ENCODE measurements at regions not wholly inside any gene's neighbourhood (a gene's known extent, or its start where the extent isn't known, plus 50 kb on each side); places are given as distances from the start of the nearest gene placed in this dataset.

- no peaks in the 10 kb centered on the region for H3K9me3 ChIP-seq (ENCODE audit: control insufficient read depth, insufficient read depth, low read depth, low read length)
- H3K79me2 ChIP-seq (ENCODE audit: control insufficient read depth, insufficient read depth, low read length): no peaks in the 10 kb centered on the region
- H3K36me3 ChIP-seq (ENCODE audit: control insufficient read depth, insufficient read depth, low read length): no peaks in the 10 kb centered on the region
- no peak overlapping the region for H2AFZ ChIP-seq (ENCODE audit: low read length)
- H3K4me2 ChIP-seq (ENCODE audit: extremely low read depth, insufficient read depth, low read length): no peak overlapping the region
- H3K27me3 ChIP-seq (ENCODE audit: control insufficient read depth, insufficient read depth, low read length): no peaks in the 10 kb centered on the region
- DNase-seq (ENCODE audit: low read depth in 2 of 2): no peak
- no peaks in the 10 kb centered on the region for H4K20me1 ChIP-seq (ENCODE audit: control insufficient read depth, extremely low read depth, insufficient read depth, low read length)
- H3K4me1 ChIP-seq (ENCODE audit: control insufficient read depth, extremely low read depth, insufficient read depth, low read length): no peaks in the 10 kb centered on the region
- H3K9ac ChIP-seq (ENCODE audit: insufficient read depth, low read length): no peak overlapping the region
- no peak overlapping the region for H3K4me3 ChIP-seq (replicated peaks in 1 of 4; ENCODE audit: control extremely low read depth in 1 of 4, insufficient read depth in 1 of 4, low read depth in 3 of 4, low read length in 4 of 4)
- no peak overlapping the region for H3K27ac ChIP-seq (ENCODE audit: insufficient read depth, low read length)
- no peak for TF ChIP-seq CTCF (conservative IDR thresholded peaks at IDR 0.05 in 1 of 2, IDR thresholded peaks at IDR 0.05 in 1 of 2; ENCODE audit: low read depth in 1 of 2, low read length in 2 of 2)
- TF ChIP-seq EZH2 (IDR thresholded peaks at IDR 0.05; ENCODE audit: low read length, missing control alignments): no peak
These were observed 76.9 kb downstream of the TEX29 start for GRCh38 chr13:111397202-111397880.

GRCh38 chr13:111398196-111398595 is 77.8 kb downstream of the TEX29 start:
- Histone ChIP-seq H3K27me3 (ENCODE audit: control insufficient read depth, insufficient read depth, low read length) (no peaks in the 10 kb centered on the region), H3K79me2 (ENCODE audit: control insufficient read depth, insufficient read depth, low read length) (no peaks in the 10 kb centered on the region), H2AFZ (ENCODE audit: low read length) (no peak overlapping the region), H4K20me1 (ENCODE audit: control insufficient read depth, extremely low read depth, insufficient read depth, low read length) (no peaks in the 10 kb centered on the region), H3K4me3 (replicated peaks in 1 of 4; ENCODE audit: control extremely low read depth in 1 of 4, insufficient read depth in 1 of 4, low read depth in 3 of 4, low read length in 4 of 4) (no peak overlapping the region), H3K9me3 (ENCODE audit: control insufficient read depth, insufficient read depth, low read depth, low read length) (no peaks in the 10 kb centered on the region), H3K4me2 (ENCODE audit: extremely low read depth, insufficient read depth, low read length) (no peak overlapping the region), H3K36me3 (ENCODE audit: control insufficient read depth, insufficient read depth, low read length) (no peaks in the 10 kb centered on the region), H3K9ac (ENCODE audit: insufficient read depth, low read length) (no peak overlapping the region), H3K4me1 (ENCODE audit: control insufficient read depth, extremely low read depth, insufficient read depth, low read length) (no peaks in the 10 kb centered on the region), H3K27ac (ENCODE audit: insufficient read depth, low read length) (no peak overlapping the region)
- no peak for TF ChIP-seq CTCF (conservative IDR thresholded peaks at IDR 0.05 in 1 of 2, IDR thresholded peaks at IDR 0.05 in 1 of 2; ENCODE audit: low read depth in 1 of 2, low read length in 2 of 2)
- TF ChIP-seq EZH2 (IDR thresholded peaks at IDR 0.05; ENCODE audit: low read length, missing control alignments): no peak
- no peak for DNase-seq (ENCODE audit: low read depth in 2 of 2)

- Histone ChIP-seq H3K27me3 (ENCODE audit: control insufficient read depth, insufficient read depth, low read length) (no peaks in the 10 kb centered on the region), H3K27ac (ENCODE audit: insufficient read depth, low read length) (no peak overlapping the region), H2AFZ (ENCODE audit: low read length) (no peak overlapping the region), H4K20me1 (ENCODE audit: control insufficient read depth, extremely low read depth, insufficient read depth, low read length) (no peaks in the 10 kb centered on the region), H3K36me3 (ENCODE audit: control insufficient read depth, insufficient read depth, low read length) (no peaks in the 10 kb centered on the region), H3K4me3 (replicated peaks in 1 of 4; ENCODE audit: control extremely low read depth in 1 of 4, insufficient read depth in 1 of 4, low read depth in 3 of 4, low read length in 4 of 4) (no peak overlapping the region), H3K4me2 (ENCODE audit: extremely low read depth, insufficient read depth, low read length) (no peak overlapping the region), H3K79me2 (ENCODE audit: control insufficient read depth, insufficient read depth, low read length) (no peaks in the 10 kb centered on the region), H3K9me3 (ENCODE audit: control insufficient read depth, insufficient read depth, low read depth, low read length) (no peaks in the 10 kb centered on the region), H3K4me1 (ENCODE audit: control insufficient read depth, extremely low read depth, insufficient read depth, low read length) (no peaks in the 10 kb centered on the region), H3K9ac (ENCODE audit: insufficient read depth, low read length) (no peak overlapping the region)
- no peak for TF ChIP-seq EZH2 (IDR thresholded peaks at IDR 0.05; ENCODE audit: low read length, missing control alignments)
- no peak for TF ChIP-seq CTCF (conservative IDR thresholded peaks at IDR 0.05 in 1 of 2, IDR thresholded peaks at IDR 0.05 in 1 of 2; ENCODE audit: low read depth in 1 of 2, low read length in 2 of 2)
- no peak for DNase-seq (ENCODE audit: low read depth in 2 of 2)
These were observed 78.4 kb downstream of the TEX29 start for GRCh38 chr13:111398715-111399299.
